Activated CD4-positive, alpha-beta T cell treated with anti-CD3 and anti-CD28 coated beads for 4 hours (primary cell): ENCODE measurements at regions not wholly inside any gene's neighbourhood (a gene's known extent, or its start where the extent isn't known, plus 50 kb on each side); places are given as distances from the start of the nearest gene placed in this dataset.
"Not testable (repeated sequence)": the region's sequence is repeated elsewhere in the genome, so short reads cannot be mapped to it uniquely, and the experiment has no call there.

Experiments used
- DNase-seq, 2 donors: peaks; one replicate each; pipeline ENCODE4 v3.0.0-alpha.2; 2020

DNA sequence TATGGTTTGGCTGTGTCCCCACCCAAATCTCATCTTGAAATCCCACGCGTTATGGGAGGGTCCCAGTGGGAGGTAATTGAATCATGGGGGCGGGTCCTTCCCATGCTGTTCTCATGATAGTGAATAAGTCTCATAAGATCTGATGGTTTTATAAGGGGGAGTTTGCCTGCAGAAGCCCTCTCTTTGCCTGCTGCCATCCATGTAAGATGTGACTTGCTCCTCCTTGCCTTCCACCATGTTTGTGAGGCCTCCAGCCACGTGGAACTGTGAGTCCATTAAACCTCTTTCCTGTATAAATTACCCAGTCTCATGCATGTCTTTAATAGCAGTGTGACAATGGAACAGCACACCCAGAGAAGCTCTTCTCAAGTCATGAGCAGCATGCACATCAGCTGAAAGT, 119.1 kb upstream of the CARD11 start:
- DNase-seq, result not testable (repeated sequence)

DNA sequence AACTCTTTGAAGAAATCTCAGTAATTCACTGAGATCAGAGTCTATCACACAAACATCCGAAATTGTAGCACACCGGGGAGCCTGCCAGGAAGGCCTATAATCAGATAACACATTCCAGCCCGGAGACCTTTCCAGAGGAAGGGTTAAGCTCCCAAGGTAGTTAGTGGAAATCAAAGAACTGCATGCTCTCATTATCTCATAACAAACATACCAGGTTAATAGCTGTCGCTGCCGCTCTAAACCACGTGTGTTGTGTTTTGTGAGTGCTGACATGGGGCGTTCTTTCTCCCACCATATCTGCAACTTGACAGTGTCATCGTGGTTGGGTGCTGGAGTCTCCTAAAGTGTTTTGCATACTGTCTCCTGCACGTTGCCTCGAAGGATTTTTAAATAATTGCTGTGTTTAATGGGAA, 120.7 kb upstream of the CARD11 start:
- no peak for DNase-seq

DNA sequence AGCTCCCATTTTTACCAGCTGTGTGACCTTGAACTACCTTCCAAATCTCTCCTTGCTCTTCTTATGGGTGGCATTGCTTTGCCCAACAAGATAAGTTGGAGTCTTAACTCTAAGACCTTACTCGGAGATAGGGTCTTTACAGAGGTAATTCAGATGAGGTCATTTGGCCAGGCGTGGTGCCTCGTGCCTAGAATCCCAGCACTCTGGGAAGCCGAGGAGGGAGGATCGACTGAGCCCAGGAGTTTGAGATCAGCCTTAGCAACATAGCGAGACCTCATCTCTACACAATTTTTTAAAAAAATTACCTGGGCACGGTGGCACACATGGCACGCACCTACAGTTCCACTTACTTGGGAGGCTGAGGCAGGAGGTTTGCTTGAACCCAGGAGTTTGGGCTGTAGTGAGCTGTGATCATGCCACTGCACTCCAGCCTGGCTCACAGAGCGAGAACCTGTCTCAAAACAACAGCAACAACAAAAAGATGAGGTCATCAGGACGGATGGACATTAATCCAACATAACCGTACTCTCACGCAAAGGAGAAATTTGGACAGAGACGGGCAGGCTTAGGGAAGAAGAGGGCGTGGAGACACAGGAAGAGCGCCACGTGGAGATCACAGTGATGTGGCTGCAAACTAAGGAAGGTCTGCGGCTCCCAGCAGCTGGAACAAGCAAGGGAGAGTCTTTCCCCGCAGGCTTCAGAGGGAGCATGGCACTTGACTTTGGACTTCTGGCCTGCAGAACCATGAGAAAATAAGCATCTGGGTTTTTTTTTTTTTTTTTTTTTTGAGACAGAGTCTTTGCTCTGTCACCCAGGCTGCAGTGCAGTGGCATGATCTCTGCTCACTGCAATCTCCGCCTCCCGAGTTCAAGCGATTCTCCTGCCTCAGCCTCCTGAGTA, 122.3 kb upstream of the CARD11 start:
- DNase-seq, result no peak

DNA sequence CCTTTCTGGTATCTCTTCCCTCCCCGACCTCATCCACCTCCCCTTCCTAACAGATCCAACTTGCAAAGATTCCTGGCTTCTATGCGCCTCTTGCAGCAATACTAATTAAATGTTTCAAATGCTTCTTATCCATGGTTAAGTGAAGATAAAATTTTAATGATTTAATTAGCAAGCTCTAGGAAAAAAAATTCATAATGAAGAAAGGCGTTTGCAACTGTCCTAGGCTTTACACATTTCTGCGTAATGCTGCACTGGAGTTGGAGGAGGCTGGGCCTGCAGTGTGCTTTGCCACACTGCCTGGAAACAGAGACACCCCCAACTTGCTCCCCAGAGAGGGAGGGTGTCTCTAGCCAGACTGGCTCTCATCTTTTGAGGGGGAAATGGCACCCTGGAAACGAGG, 123.9 kb upstream of the CARD11 start:
- no peak for DNase-seq

- no peak for DNase-seq
These were observed 124.7 kb upstream of the CARD11 start for GRCh38 chr7:3168370-3168769.

- DNase-seq, result no peak
These were observed 125.2 kb upstream of the CARD11 start for GRCh38 chr7:3168869-3169268.

GRCh38 chr7:3172768-3173280, 128.2 kb upstream of the SDK1 start:
- no peak for DNase-seq

DNA sequence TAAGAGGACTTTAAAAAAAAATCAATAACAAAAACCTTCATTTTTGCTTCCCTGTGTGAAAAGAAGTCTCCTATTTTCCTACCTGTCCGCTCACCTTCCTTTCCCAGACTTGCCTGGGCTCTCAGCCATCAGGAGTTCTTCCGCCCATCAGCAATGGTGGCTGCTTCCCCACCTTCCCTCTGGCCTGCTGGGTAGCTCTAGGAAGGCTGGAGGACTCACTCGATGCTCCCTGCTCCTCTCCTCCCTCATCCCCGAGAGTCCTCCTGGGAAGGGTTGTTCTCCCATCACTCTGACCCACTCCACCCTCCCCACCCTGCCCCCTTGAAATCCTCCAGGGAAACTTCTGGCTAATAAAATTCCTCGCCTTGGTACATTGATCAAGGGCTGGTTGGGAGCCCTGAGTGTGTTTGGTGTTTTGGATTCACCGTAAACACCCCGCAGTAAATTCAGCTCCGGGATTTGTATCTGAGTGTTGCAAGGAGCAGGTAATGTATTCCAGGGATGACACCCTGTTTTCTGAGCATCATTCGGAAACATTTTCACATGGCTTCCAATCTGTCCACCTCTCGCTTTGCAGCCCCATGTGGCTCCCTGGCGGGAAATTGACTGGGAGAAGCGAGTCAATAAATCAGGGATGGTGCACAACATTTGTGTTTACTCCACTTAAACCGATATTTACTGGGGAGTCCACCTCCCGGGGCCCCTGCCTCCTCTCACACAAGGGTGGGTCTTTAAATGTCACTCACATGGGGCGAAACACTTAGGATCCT, 126.4 kb upstream of the SDK1 start:
- no peak for DNase-seq

- no peak for DNase-seq
These were observed 125.7 kb upstream of the SDK1 start for GRCh38 chr7:3175285-3175902.

GRCh38 chr7:3176112-3177000, 124.7 kb upstream of the SDK1 start:
- no peak for DNase-seq

DNA sequence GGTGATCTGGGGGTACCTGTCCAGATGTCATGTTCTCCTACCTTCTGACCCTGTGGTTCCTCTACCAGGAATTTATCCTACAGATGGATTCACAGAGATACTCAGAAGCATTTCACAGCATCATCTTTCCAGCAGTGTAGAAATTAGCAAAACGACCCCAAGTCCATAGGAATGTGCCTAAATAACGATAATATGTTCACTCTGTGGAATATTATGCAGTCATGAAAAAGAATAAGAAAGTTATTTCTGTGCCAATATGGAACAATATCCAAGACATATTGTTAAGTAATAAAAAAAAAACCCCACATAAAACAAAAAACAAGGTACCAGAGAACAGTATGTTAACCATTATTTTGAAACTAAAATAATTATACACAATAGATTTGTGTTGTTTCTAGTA, 123.8 kb upstream of the SDK1 start:
- no peak for DNase-seq

DNA sequence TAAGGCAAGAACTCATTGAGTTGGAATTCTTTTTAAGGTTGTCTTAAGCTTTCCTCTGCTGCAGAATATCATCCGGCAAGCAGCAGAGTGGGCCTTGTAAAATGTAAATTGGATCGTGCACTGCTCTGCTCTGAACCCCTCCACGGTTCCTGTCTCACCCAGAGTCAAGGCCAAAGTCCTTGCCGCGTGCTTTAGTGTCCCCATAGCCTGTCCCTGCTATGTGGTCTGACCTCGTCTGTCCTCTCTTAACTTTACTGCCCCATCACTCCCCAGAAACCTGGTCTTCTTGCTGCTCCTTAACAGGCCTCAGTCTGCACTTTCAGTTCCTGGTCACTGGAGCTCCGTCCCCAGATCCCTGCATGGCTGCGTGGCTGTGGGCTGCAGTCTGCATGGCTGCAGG, 121.6 kb upstream of the SDK1 start:
- DNase-seq, result no peak

DNA sequence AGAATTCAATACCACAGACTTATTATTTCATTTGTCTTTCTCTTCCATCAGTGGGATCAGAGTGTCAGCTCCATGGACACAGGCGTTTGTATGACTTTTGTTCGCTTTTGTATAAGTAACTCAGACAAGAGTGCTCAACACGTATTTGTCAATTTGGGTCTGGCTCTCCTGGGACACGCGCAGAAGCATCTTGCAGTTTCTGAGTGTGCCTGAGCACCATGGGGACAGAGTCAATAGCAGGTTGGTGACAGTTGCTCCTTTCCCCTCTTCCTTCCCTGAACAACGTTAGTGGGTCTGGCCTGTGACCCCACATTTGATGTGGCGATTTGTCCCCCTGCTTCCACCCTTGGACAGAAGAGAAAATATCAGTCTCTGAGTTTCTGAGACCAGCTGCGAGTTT, 120.4 kb upstream of the SDK1 start:
- no peak for DNase-seq

DNA sequence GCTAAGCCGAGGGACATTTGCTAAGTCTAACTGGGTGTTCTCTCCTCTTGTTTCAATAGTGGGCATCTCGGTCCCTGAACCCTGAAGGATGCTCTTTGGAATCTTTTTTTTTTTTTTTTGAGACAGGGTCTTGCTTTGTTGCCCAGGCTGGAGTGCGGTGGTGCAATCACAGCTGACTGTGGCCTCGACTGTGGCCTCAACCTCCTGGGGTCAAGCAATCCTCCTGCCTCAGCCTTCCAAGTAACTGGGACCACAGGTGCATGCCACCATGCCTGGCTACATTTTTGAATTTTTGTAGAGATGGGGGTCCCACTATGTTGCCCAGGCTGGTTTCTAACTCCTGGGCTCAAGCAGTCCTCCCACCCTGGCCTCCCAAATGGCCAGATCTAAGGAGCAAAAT, 119.0 kb upstream of the SDK1 start:
- not testable (repeated sequence) for DNase-seq

GRCh38 chr7:3187444-3188040, 113.5 kb upstream of the SDK1 start:
- DNase-seq, result no peak

GRCh38 chr7:3188946-3189345, 112.1 kb upstream of the SDK1 start:
- DNase-seq, result no peak

DNA sequence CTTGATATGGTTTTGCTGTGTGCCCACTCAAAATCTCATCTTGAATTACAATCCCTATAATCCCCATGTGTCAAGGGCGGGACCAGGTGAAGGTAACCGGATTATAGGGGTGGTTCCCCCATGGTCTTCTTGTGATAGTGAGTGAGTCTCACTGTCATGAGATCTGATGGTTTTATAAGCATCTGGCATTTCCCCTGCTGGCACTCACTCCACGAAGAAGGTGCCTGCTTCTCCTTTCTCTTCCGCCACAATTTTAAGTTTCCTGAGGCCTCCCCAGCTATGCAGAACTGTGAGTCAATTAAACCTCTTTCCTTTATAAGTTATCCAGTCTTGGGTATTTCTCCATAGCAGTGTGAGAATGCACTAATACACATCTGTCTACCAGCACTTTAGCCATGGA, 109.5 kb upstream of the SDK1 start:
- no peak for DNase-seq

GRCh38 chr7:3192669-3193068, 108.4 kb upstream of the SDK1 start:
- no peak for DNase-seq

DNA sequence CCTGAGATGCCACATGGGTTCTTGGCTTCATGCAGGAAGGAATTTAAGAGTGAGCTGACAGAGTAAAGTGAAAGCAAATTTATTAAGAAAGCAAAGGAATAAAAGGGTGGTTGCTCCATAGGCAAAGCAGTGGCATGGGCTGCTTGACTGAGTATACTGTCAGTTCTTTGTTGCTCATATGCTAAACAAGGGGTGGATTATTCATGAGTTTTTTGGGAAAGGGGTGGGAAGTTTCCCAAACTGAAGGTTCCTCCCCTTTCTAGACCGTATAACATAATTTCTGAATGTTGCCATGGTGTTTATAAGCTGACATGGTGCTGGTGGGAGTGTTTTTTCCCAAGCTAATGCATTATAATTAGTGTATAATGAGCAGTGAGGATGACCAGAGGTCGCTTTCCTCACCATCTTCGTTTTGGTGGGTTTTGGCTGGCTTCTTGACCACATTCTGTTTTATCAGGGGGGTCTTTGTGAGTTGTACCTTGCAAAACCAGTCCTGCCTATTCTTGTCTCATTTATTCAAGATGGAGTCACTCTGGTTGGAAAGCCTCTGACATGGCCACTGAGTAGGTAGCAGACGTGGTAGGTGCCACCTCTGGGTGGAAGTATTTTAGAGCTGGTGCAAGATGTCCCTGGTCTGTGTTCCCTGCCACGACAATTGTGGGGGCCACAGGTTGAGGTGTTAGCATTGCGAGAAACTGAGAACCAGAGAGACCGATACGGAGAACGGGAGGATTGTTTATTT, 107.5 kb upstream of the SDK1 start:
- DNase-seq, result no peak

GRCh38 chr7:3194501-3195141, 106.4 kb upstream of the SDK1 start:
- DNase-seq, result no peak

DNA sequence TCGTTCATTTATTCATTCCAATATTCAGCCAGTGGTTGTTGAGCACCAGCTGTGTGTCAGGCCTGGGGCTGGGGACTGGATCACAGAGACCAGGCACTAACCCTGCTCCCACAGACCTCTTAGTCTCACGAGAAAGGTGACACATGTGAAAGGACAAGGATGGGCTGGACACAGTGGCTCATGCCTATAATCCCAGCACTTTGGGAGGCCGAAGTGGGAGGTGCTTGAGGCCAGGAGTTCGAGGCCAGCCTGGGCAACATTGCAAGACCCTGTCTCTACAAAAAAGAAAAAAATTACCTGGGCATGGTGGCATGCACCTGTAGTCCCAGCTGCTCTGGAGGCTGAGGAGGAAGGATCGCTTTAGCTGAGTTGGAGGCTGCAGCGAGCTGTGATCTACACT, 105.9 kb upstream of the SDK1 start:
- no peak for DNase-seq
